Choroid plexus epithelial cell (primary cell): ENCODE measurements at regions not wholly inside any gene's neighbourhood (a gene's known extent, or its start where the extent isn't known, plus 50 kb on each side); places are given as distances from the start of the nearest gene placed in this dataset.

Source experiments
- DNase-seq: peaks from one replicate; pipeline ENCODE4 v3.0.0-alpha.2; 2010; ENCODE audit warnings: low read depth
- H3K4me3 ChIP-seq: 2 replicates; pipeline ENCODE4 v1.5.1; 2011; ENCODE audit warnings: low read depth, mild to moderate bottlenecking, control low read depth, low read length, moderate library complexity
- CTCF ChIP-seq: conservative IDR thresholded peaks from 2 replicates; pipeline ENCODE4 v1.5.1; 2011; ENCODE audit warnings: low read depth, mild to moderate bottlenecking, control low read depth, inconsistent platforms, low read length, moderate library complexity

DNA sequence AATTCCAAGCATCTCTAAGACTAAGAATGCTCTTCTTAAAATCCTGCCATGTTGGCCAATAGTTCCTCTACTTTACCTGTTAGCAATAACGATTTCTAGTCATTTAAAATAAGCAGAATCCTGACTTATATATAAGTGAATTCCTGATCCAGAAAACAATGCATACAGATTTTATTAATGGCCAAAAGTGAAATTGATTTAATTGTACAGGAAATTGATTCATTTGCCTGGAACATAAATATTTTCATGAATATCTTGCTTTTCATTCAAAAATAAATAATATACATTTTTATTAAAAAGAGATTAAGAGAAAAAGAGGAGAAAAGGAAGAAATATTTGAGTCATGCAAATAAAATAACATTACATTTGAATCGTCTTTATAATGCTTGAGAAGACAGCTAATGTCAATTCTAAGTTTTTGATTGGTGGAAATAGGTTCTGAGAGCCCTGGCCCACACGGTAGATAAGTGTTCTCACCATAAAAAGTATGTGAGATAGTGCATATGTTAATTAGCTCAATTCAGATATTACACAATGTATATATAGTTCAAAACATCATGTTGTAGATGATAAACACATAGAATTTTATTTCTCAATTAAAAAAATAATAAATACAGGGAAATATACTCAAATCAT is 323.2 kb upstream of the MIR17HG start:
- no peak for TF ChIP-seq CTCF
- DNase-seq: no peak
- no peak overlapping the region for H3K4me3 ChIP-seq

DNA sequence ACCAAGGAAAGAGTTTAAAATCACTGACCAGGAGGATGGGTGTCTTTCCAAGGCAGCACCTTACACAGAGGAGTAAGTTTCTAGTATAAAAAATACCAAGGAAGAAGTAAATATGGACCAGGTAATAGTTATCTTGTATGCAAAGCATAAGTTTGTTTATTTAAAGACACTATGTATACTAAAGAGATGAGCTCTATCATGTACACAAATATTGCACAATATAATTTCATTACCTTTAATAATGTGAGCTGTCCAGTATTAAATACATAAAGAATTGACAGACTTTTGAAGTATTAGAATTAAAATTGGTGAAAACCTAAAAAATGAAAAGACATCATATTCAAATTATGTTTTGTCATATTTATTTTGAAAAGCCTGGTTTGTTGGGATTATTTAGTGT is 322.0 kb upstream of the MIR17HG start:
- no peak overlapping the region for H3K4me3 ChIP-seq
- no peak for TF ChIP-seq CTCF
- no peak for DNase-seq

DNA sequence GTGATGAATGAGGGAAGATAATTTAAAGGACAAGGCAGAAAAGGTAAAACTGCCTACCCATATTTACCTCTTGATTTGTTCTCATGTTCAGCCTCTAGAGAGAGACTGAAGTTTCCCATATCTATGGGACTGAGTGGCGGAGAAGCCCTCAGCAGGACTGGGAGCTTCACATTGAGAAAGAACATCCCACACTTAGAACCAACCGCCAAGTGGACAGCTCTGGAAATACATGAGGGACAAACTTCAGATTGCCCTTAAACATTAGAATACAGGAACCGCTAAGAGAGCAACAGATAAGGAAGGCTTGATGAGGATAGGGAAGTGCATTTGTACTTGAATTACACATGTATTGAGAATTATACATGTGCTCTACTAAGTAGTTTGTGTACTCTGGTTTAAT is 316.0 kb upstream of the MIR17HG start:
- no peak for DNase-seq
- TF ChIP-seq CTCF: no peak
- no peak overlapping the region for H3K4me3 ChIP-seq

DNA sequence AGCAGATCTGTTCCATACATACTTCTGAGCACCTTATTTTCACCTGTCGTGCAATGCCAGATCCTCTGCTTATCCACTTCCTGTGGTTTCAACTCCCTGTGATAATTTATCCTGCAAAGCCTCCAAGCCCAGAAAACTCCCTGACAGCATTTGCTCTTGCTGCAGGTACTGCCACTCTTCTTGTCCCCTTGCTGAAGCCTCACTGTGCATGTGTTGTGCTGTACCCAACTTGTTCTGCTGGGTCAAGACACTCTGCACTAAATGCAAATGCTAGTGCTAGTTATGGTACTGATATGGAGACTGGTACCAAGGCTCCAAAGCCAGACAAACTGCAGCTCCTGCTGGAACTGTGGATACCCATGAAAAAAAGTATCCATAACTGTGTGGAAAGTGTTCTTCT is 315.4 kb upstream of the MIR17HG start:
- DNase-seq: no peak
- H3K4me3 ChIP-seq: no peak overlapping the region
- no peak for TF ChIP-seq CTCF

- DNase-seq: no peak
- TF ChIP-seq CTCF: no peak
- no peak overlapping the region for H3K4me3 ChIP-seq
Measured at GRCh38 chr13:91036886-91037285, 310.6 kb upstream of the MIR17HG start.

GRCh38 chr13:91042870-91043269 is 304.6 kb upstream of the MIR17HG start:
- no peak overlapping the region for H3K4me3 ChIP-seq
- no peak for DNase-seq
- no peak for TF ChIP-seq CTCF

GRCh38 chr13:91045351-91046034 is 302.0 kb upstream of the MIR17HG start:
- peak; percentile 46 for DNase-seq
- H3K4me3 ChIP-seq: no peak overlapping the region
- TF ChIP-seq CTCF: peak; percentile 55
